ENCODE measurements at regions not wholly inside any gene's neighbourhood (a gene's known extent, or its start where the extent isn't known, plus 50 kb on each side); places are given as distances from the start of the nearest gene placed in this dataset.

DNA sequence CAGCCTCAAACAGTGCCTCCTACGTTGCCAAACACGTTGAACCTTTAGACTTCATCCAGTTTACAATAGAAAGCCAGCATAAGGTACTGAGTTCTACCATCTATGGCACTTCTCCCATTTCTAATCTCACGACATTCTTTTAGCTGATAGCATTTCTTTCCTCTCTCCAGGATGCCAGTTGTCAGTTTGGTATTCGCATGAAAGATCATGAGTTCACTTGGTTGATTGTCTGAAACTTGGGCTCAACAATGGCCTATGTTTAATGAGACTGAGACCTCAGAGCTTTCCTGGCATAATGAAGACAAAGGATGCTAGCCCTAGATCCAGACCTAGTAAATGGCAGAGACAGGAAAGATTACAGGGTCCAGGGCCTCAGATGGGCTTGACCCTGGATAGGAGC is 69.2 kb upstream of the SPRY1 start:
- in situ Hi-C loops (cut with MboI; ENCODE audit: low pct_unique_long_range_greater_than_20kb, low sequenced_read_pairs), result no loop called here
- DNase-seq, result no peak

DNA sequence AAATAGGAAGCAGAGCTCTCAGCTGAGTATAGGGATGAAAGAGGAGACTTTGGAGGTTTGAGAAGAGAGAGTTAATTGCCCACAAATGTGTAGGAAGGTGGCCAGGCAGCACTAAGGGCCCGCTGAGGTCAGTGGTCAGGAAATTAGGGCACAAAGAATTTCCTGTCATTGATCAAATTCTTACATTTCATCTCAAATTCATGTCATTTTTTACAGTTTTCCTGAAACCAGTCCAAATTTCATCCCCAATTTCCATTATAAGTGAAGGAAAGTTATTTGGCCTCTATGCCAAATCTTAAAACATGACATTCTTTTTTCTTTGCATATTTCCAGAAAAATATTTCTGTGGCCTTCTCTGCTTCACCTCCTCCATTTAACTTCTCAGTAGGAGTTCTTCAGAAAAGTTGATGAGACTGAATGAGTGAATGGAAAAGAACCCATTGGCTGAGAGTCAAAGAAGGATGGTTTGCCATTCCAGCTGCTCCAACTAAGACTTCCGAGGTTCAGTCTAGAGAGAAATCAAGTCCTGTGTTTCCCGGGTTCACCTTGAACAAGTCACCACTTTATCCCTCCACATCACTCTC is 68.7 kb upstream of the SPRY1 start:
- DNase-seq, result no peak
- in situ Hi-C loops (cut with MboI; ENCODE audit: low pct_unique_long_range_greater_than_20kb, low sequenced_read_pairs), result no loop called here

DNA sequence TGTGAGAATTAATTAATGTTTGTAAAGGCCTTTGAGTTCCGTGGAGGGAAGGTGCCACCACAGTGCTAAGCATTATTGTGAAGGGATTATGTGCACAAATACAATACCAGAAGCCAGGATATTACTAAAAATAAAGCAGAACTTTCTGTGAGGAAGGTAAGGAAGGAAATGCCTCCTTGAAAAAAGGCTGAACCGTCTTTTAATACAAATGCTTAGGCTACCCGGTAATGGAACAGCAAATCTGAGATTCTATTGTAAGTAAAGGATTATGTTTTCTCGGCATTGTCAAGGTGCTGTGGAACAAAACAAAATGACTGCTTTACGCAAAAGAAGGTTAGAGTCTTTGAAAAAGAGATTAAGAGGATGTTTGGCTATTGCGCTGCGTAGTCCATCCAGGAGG is 57.9 kb upstream of the SPRY1 start:
- no peak for DNase-seq
- in situ Hi-C loops (cut with MboI; ENCODE audit: low pct_unique_long_range_greater_than_20kb, low sequenced_read_pairs), result no loop called here

DNA sequence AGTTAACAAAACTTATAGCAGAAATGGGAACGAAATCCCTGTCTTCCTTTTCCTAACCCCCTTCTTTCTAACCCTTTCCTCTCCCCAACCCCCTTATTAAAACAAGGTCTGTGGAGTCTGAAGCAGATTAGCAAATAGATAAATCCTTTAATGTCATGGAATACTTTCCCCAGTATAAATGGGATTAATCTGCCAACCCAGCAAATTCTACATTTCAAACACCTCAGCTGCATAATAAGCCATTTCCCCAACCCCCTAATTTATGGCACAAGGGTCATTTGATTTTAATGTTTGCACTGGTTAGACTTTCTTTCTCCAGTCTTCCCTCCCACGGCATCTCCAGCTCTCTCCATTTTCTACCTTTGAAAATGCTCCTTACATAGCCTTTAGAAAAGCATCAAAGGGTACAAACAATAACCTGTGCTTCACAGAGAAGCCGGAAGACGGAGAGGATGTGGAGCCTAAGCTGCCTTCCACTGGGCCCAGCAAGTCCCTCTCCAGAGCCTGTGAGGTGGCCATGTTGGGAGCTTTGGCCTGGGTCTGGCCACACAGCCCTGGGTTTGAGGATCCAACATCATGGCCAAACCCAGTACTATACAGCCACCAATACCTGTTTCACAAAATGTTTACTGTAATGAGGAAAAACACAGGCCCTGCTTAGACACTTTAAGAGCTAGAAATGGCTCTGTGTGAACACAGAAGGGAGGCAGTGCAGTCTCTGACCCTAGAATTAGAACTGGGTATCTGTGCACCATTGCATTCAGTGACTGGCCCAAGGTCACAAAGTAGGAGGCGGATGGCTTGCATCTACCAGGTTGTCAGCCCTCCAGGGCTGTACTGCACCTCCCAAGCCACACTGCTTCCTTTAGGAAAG is 56.9 kb upstream of the SPRY1 start:
- in situ Hi-C loops (cut with MboI; ENCODE audit: low pct_unique_long_range_greater_than_20kb, low sequenced_read_pairs), result no loop called here
- DNase-seq, result no peak

DNA sequence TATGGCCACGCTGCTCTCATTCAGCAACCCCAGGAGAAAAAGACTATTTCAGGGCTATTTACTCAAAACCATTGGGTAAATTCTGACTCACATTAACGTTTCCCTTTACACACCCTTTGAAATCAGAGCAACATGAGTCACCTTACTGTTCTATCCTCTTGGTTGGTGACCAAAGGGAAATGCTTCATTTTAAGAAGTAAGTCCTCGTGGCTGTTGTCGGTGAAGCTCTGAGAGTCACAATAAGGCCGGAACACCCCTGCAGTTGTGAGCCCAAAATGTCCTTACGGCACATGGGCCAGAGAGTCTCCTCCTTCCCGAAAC is 56.3 kb upstream of the SPRY1 start:
- in situ Hi-C loops (cut with MboI; ENCODE audit: low pct_unique_long_range_greater_than_20kb, low sequenced_read_pairs), result no loop called here
- no peak for DNase-seq

DNA sequence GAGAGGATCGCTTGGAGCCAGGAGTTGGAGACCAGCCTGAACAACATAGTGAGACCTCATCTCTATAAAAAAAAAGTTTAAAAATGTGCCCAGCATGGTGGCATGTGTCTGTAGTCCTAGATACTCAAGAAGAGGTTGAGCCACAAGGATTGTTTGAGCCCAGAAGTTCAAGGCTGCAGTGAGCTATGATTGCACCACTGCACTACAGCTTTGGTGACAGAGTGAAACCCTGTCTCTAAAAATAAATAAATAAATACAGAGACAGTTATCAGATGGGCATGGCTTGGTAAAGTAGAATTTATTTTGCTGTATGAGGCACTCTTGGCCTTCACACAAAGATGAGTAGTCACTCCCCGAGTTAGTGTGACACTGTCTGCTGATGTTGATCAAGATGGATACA is 54.1 kb upstream of the SPRY1 start:
- no peak for DNase-seq
- in situ Hi-C loops (cut with MboI; ENCODE audit: low pct_unique_long_range_greater_than_20kb, low sequenced_read_pairs), result no loop called here

DNA sequence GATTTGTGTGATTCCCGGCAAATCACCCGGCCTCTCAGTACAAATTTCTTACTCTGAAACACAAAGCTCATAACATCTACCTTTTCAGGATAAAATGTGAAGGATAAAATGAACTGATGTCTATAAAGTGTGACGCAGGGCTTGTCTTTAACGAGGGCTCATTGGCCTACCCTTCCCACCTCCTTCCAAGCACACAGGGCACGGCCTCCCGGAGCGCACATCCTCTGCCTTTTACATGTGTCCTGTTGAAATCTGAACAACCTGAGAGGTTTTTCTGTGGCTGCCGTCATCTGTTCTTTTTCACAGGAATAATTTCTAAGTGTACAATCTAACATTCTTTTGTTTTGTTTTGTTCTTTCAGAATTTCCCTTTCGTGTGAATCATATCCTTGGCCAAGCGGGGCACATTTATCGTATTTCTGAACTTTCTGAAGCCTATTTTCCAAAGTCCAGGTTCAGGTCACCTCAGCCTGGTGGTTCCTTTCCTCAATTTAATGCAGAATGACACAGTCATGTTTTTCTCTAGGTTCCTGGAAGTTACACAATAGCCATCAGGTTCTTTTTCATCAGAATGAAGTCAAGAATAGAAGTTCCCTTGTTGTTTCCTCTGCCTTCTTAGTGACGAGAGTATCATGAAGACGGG is 53.1 kb upstream of the SPRY1 start:
- DNase-seq, result no peak
- in situ Hi-C loops (cut with MboI; ENCODE audit: low pct_unique_long_range_greater_than_20kb, low sequenced_read_pairs), result no loop called here

DNA sequence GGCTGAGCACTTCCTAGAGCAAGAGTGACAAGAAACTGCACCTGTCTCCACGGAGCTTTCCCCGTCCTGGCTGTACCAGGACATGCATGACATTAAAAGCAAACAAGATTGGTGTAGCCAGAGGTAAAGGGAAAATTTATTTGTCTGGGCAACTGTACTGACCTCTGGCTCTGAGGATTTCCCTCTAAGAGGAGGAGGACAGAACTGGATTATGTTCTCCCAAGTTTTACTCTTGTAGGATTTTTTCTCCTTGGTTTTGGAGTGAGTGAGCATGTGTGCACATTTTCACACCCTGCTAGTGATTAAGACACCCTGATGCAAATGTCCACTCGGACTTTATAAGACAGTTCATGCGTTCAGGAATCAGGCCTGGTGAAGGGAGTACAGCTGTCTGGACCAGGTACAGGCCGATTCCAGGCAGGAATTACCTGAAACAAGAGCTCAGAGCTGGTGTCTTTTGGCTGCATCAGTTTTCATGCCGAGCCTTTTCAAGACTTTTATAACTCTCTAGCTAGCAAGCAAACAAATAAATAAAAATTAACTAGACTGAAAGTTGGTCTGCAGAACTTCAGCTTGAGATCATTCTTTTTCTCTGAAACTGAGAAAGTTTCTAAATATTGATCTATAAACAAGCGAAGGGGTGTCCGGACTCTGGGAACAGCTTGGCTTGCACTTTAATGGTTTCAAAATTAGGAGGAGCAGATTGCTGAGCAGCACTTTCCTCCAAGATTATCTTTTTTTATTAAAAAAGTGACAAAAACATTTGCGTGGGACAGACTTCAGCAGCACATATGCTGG is 51.3 kb upstream of the SPRY1 start:
- no peak for DNase-seq

DNA sequence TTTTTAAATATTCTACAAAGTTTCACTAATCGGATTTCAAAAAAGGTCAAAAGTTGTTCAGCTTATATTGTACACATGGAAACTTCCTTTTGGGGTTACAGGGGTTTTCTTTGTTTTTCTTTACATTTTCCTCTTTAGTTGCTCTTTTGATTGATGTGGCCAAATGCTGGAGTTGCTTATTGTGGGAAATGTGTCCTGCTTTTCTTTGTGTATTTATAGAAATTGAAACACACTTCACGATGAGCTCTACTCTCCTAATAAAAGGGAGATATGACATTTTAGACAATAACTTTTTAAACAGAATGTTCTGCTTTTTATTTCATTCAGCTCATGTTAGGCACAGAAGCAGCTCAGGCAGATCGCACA is 50.7 kb upstream of the SPRY1 start:
- in situ Hi-C loops (cut with MboI; ENCODE audit: low pct_unique_long_range_greater_than_20kb, low sequenced_read_pairs), result no loop called here

More for the DNA sequence above, 51.3 kb upstream of the SPRY1 start:
- in situ Hi-C loops (cut with MboI; ENCODE audit: low pct_unique_long_range_greater_than_20kb, low sequenced_read_pairs), result no loop called here

DNA sequence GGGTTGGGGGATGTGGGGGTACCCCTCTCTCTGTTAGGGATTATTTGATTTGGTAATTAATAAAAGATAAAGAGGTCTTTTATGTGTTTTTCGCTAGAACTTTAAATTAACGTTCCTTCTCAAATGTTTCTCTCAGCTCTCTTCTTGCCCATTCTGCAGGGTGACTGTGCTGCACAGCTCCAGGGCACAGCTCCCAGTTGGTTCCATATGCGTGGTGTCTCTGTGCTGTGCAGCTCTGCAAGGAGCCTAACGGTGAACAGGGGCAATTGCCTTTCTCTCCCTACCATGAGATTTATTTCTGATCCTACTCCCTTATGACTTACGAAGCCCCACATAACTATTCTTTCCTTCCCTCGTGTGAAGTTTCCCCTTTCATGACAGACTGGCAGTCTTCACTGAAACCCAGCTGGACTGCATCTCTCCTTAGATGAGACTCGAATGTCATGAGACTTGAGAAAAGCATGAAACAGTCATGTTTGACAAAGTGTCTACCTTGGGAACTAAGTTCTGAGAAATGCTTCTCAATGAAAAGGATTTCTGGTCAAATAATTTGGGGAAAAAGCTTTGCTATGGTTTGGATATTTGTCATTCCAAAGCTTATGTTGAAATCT is 50.2 kb upstream of the SPRY1 start:
- in situ Hi-C loops (cut with MboI; ENCODE audit: low pct_unique_long_range_greater_than_20kb, low sequenced_read_pairs), result no loop called here
- no peak for DNase-seq

More for the DNA sequence above, 50.7 kb upstream of the SPRY1 start:
- DNase-seq, result no peak
